GM13976 (cell line): ENCODE measurements at regions not wholly inside any gene's neighbourhood (a gene's known extent, or its start where the extent isn't known, plus 50 kb on each side); places are given as distances from the start of the nearest gene placed in this dataset.
"Not testable (repeated sequence)": the region's sequence is repeated elsewhere in the genome, so short reads cannot be mapped to it uniquely, and the experiment has no call there.

Experiments
- DNase-seq: peaks from one replicate; pipeline ENCODE4 v3.0.0; 2012; ENCODE audit warnings: low spot score
- CTCF ChIP-seq: IDR thresholded peaks from 2 replicates; pipeline ENCODE4 v1.5.1; 2012; ENCODE audit warnings: borderline replicate concordance, mild to moderate bottlenecking; ENCODE audit not compliant: insufficient read depth; ENCODE audit errors: extremely low read depth, missing control alignments, control extremely low read depth
- in situ Hi-C: fragments of 300-500 bp; cut with MboI; formaldehyde crosslinking; loops from one replicate; pipeline ENCODE4 v1.12.0; 2022; ENCODE audit warnings: low sequenced_read_pairs, mixed read lengths, inconsistent platforms; ENCODE audit not compliant: unreplicated experiment

- in situ Hi-C loops, result no loop called here
- TF ChIP-seq CTCF, result no peak
- DNase-seq, result no peak
These were observed 66.1 kb upstream of the VPREB1 start for GRCh38 chr22:22178355-22178965.

DNA sequence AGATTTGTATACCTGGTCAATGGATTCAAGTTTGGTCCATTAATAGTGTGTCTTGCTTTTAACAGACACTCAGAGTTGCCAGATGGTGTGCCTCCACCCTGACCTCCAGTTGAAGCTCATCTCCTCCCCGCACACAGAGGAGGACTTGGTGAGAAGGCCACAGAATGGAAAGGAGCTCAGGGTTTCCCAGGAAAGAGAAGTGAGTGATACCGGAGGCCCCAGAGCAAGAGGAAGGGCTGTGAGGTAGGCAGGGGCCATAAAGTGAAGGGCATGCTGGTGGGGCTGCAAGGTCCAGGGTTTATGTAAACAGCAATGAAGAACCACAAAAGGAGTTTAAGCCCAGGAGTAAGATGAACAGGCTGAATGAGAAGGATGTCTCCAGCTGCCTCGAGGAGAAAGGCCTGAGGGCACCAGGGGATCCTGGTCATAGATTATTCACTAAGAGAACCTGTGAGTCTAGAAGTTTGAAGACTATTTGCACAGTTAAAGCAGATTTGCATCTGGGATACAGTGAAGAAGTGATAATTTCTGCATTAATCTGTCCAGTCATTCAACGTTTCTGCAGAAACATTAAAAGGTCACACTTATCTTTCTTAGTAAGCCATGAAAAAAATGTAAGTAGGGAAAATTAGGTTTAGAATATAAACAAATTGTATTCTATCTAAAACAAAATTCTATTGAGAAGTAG, 67.5 kb upstream of the VPREB1 start:
- DNase-seq, result no peak
- in situ Hi-C loops, result no loop called here
- TF ChIP-seq CTCF, result no peak

DNA sequence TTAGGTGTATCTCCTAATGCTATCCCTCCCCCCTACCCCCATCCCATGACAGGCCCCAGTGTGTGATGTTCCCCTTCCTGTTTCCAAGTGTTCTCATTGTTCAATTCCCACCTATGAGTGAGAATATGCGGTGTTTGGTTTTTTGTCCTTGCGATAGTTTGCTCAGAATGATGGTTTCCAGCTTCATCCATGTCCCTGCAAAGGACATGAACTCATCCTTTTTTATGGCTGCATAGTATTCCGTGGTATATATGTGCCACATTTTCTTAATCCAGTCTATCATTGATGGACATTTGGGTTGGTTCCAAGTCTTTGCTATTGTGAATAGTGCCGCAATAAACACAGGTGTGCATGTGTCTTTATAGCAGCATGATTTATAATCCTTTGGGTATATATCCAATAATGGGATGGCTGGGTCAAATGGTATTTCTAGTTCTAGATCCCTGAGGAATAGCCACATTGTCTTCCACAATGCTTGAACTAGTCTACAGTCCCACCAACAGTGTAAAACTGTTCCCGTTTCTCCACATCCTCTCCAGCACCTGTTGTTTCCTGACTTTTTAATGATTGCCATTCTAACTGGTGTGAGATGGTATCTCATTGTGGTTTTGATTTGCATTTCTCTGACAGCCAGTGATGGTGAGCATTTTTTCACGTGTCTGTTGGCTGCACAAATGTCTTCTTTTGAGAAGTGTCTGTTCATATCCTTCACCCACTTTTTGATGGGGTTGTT, 71.5 kb upstream of the VPREB1 start:
- DNase-seq, in situ Hi-C loops: not testable (repeated sequence)

DNA sequence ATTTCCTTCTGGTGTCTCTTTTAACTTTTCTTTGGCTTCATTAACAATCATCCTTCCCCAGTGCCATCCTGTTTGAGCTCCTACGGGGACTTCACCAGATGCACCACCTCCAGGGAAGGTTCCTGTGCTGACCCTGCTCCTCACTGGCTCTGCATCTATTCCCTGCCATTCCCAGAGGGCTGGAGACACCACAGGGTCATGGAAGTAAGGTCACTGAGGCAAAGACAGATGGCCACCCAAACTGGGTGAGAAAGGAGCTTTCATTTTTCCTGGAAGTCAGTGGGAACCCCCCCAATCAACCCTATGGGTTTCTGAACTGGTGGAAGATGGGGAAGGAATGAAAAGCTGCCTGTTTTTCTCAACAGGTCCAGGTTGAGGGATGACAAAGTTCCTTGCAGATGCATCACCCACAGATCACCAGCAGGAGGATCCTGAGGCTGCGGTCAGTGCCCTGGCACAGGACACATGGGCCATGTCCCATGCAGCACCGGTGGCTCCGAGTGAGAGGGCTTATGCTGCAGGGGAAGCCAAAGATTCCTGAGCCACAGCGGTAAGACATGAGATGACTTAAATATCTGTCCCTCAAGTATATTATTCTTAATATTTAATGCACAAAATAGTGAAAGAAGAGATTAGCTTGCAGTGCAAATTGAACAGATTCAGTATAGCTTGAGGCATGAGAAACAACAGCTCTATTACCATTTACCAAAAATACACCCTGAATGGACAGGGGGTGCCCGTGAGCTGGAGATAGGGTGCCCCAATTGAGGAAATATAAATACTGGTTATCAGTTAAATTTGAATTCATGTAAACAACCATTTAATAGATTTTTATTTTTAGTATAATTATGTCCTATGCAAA, 73.0 kb upstream of the VPREB1 start:
- peak; percentile 36 for TF ChIP-seq CTCF
- DNase-seq, result no peak
- in situ Hi-C loops, result no loop called here

DNA sequence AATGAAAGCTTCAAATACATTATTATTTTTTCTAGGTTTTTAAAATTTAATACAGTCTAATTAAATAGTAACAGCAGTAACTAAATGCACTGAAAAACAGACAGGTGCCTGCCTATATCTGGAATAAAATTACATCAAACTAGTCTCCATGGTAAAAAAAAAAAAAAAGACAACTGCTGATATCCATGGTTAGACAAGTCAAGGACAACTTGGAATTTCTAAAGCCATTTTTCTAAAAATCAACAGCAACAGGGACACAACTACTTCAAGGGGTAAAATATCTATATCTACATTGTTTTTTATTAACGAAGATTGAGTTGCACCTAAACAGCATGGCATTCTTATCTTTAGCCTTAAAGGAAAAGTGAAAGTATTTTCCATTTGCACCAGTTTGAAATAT, 74.7 kb upstream of the VPREB1 start:
- no peak for TF ChIP-seq CTCF
- no peak for DNase-seq
- in situ Hi-C loops, result no loop called here

- no peak for TF ChIP-seq CTCF
- in situ Hi-C loops, result no loop called here
- DNase-seq, result no peak
These were observed 75.4 kb upstream of the VPREB1 start for GRCh38 chr22:22168941-22169867.
